SIG-M5 treated with dmso at 0.1 percent for 504 hours (cell line): ENCODE measurements at regions not wholly inside any gene's neighbourhood (a gene's known extent, or its start where the extent isn't known, plus 50 kb on each side); places are given as distances from the start of the nearest gene placed in this dataset.

Experiments
- DNase-seq: peaks from one replicate; lab custom pipeline; 2025; ENCODE audit not compliant: unreplicated experiment; lab: John Stamatoyannopoulos, UW

- no peak for DNase-seq
Measured at GRCh38 chr2:118250463-118250862, 162.2 kb downstream of the INSIG2 start.

- DNase-seq, result peak; percentile 53
Measured at GRCh38 chr2:118250001-118250400, 161.7 kb downstream of the INSIG2 start.

GRCh38 chr2:118249531-118249930 lies 161.3 kb downstream of the INSIG2 start:
- peak; percentile 60 for DNase-seq

- DNase-seq, result no peak
Measured at GRCh38 chr2:118246726-118247125, 158.5 kb downstream of the INSIG2 start.

GRCh38 chr2:118246079-118246478 lies 157.8 kb downstream of the INSIG2 start:
- no peak for DNase-seq

DNA sequence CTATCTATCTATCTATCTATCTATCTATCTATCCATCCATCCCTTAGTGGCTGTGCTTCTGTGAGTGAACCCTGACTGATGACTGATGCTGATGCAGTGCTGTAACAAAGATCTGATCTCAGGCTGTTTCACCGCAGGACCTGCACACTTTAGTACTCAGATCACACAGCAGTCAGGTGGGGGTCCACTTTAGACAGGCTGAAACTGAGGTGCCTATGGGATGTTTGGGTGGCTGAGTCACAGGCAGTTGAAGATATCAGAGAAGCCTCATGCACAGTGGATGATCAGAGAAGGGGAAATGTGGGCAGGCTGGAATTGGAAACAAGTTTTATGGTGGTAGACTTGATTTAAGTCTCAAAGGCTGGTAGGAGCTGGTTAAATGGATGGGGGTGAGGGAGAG lies 156.4 kb downstream of the INSIG2 start:
- DNase-seq, result no peak

DNA sequence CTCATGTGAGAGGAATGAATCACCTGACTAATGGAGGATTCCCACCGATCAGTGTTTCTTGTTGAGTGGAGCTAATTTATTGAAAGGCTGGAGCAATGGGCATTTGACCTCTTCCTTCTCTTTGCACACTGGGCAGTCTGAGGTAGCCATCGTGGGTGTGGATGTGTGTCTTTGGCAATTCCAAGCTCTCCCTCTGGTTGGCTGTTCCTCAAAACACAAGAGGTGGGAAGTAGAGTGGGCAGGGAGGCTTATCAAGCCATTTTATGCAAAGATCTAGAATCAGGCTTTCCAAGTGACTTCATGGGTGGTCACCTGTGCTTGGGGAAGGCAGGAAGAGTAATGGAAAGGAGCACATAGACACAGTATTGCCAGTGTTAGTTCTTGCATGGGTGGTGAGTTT lies 154.8 kb downstream of the INSIG2 start:
- no peak for DNase-seq

- no peak for DNase-seq
Measured at GRCh38 chr2:118242216-118242615, 153.9 kb downstream of the INSIG2 start.

GRCh38 chr2:118241128-118241527 lies 152.9 kb downstream of the INSIG2 start:
- DNase-seq, result no peak

DNA sequence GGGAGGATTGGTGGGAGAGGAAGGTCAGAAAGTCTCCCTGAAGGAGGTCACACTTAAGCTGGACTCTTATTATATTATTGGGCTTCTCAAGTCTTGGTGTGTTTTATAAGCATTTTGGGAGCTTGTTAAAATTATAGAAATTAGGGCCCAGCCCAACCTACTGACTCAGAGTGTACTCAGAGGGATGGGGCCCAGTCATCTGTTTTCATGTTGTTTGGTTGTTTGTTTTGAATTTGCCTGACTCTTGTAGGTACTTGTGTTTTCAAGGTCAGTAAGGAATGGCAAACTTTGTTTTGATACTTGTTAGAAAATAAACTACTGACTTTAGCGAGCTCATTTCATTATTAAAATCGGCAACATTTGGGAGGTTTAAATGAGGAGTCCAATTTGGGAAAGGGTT lies 152.0 kb downstream of the INSIG2 start:
- no peak for DNase-seq

- DNase-seq, result no peak
Measured at GRCh38 chr2:118239284-118239683, 151.0 kb downstream of the INSIG2 start.

DNA sequence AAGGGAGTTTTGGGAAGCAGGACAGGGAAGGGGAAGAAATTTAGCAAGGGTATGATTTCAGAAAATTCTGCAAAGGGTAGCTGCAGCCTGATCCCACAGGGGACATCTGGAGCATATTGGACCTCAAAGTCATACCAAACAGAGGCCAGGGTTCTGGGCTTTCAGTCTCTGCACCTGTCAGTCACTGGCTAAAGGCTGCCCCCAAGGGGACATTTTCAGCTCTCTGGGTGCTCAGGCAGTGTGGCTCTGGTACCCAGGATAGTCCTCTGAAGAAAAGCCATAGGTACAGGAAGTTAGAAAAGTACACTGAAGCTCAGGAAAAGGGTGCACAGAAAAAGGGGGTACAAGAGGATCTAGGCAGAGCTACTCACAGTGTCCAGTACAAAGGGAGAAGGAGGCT lies 149.2 kb downstream of the INSIG2 start:
- no peak for DNase-seq

DNA sequence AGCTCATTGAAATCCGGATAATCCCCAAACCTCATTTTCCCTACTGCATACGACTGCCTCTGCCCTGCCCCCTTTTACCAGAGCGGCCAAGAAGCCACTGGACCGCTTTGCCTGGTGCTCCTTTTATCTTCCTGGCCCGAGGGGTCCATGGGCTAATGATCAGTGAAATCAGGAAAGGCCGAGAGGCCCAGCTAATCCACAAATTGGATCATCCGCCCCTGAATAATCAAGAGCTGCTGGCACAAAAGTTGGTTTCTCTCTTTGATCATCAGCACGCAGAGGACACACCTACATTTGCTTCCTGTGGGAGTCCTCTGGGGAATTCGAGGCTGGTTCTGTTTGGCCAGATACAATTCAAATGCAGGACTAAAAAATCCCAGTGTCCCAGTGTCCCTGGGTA lies 144.5 kb downstream of the INSIG2 start:
- DNase-seq, result no peak

DNA sequence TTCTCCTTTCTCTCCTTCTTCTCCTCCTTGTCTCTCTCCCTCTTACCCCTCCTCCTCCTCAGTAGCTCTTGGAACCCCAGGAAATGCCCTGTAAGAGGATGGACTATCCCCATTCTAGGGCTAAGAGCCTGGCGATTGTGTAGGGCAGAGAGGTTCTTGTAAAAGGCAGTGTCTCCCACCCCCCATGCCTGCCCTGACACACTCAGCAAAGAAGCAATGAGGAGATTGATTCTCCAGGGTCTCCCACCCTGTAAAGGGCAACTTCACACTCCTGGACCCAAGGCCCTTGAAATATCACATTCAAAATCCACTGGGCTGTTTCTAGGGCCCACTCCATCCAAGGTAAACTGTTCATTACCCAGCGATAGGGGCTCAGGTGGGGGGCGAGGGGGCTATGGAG lies 144.1 kb downstream of the INSIG2 start:
- no peak for DNase-seq

- DNase-seq, result no peak
Measured at GRCh38 chr2:118231759-118232158, 143.5 kb downstream of the INSIG2 start.

- DNase-seq, result no peak
Measured at GRCh38 chr2:118227698-118228508, 139.6 kb downstream of the INSIG2 start.

DNA sequence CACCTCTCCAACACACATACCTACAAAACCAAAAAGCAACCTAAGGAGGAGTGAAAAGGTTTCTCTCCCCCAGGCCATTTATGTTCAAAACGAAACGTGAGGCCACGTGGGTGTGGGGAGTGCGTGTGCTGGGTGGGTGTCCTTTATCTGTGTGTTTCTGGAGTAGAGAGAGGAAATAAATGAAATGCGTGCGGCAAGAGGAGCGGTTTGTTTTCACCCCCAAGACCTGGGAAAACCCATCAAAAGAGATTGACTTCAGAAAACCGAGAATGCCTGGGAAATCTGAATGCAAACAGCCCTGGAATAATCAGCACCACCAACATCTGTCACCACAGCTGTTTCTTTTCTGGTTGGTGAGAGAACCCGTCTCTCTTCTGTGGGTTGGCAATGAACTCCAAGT lies 137.4 kb downstream of the INSIG2 start:
- DNase-seq, result no peak

- no peak for DNase-seq
Measured at GRCh38 chr2:118224895-118225311, 136.6 kb downstream of the INSIG2 start.

- DNase-seq, result no peak
Measured at GRCh38 chr2:118223992-118224894, 136.0 kb downstream of the INSIG2 start.

DNA sequence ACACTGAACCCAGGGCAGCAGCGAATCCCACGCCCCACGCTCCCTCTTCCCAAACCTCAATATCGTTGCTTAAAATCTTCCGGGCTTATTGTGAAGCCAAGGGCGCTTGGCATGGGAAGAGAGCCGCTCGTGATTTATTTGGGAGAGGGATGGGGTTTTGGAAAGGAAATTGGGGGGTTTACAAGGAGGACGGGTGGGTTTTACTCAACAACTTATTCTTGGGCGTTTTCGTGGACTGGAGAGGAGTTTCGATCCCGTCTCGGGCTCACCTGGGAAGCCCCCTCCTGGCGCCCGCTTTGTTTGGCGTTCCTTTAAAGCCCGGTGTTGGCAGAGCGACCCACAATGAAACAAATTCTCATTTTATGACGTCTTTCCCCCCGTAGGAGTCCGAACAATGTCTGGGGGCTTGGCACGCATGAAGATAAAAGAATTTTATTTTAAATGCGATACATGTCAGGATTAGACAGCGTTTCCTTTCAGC lies 135.3 kb downstream of the INSIG2 start:
- DNase-seq, result no peak

DNA sequence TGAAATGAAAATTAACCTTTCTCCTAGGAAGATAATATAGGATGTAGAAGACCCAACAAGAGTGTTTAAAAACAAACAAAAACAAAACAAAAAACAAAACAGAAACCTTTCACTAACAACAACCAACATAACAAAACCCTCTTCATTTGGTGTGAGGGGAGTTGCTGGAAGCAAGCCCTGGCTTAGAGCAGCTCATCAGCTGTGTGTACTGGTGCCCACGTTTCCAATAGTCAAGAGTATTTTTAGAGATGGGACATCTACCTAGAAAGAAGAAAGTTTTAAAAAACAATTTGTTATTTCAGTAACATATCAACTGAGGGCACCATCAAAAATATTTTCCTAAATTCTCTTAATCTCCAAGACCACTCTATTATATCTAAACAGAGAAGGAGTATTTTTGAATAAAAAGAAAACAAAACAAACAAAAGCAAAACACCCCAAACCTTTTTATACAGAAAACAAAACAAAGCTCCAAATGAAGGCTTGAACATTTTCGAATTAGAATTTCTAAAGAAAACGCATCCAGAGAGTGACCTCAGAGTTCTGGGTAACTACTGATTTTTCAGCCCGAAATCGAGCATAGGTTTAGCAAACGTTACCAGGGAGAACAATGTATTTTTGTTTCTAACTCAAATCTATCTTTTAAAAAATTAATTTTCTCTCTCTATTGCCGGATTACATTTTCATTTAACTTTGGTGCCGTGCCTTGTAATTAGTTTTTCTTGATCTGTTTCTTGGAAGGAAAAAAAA lies 134.6 kb downstream of the INSIG2 start:
- DNase-seq, result no peak
